ENCODE measurements at regions not wholly inside any gene's neighbourhood (a gene's known extent, or its start where the extent isn't known, plus 50 kb on each side); places are given as distances from the start of the nearest gene placed in this dataset.

- TF ChIP-seq CTCF (IDR thresholded peaks at IDR 0.05; ENCODE audit: low read depth, low read length) (no peak), POLR2A (IDR thresholded peaks at IDR 0.05; ENCODE audit: extremely low read depth, insufficient read length) (no peak), MAX (IDR thresholded peaks at IDR 0.05; ENCODE audit: low read depth, low read length) (no peak)
Observed at GRCh38 chr10:131812736-131813604, 87.8 kb upstream of the PPP2R2D start.

Measured in NB4 (cell line).